Fibroblast of mammary gland (primary cell): ENCODE measurements at regions not wholly inside any gene's neighbourhood (a gene's known extent, or its start where the extent isn't known, plus 50 kb on each side); places are given as distances from the start of the nearest gene placed in this dataset.
"Not testable (repeated sequence)": the region's sequence is repeated elsewhere in the genome, so short reads cannot be mapped to it uniquely, and the experiment has no call there.

Experiments
- DNase-seq: peaks from one replicate; pipeline ENCODE4 v3.0.0-alpha.2; 2010; ENCODE audit warnings: low read depth
- H3K4me3 ChIP-seq: 2 replicates; pipeline ENCODE4 v1.5.1; 2011; ENCODE audit warnings: low read depth, mild to moderate bottlenecking, low read length, moderate library complexity; ENCODE audit not compliant: control insufficient read depth
- TF ChIP-seq, protein P1 (sequence below): conservative IDR thresholded peaks from 2 replicates; pipeline ENCODE4 v1.5.1; 2011; ENCODE audit warnings: low read depth, low read length, inconsistent platforms; ENCODE audit not compliant: control insufficient read depth, insufficient read depth

DNA sequence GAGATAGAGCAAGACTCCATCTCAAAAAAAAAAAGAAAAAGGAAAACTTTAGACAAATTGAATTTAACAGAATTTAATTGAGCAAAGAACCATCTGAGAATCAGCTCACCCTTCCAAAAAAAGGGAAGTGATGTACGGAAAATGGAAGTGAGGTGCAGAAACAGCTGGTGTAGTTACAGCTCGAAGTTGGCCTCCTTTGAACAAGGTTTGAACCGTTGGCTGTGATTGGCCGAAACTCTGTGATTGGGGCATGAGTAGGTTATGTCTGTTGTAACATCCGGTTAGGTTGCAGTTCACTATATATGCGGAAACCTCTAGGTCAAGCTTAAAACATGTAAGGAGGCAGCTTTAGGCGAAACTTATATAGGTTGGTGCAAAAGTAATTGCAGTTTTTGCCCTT, 97.9 kb upstream of the KIF26B start:
- no peak overlapping the region for H3K4me3 ChIP-seq
- TF ChIP-seq, protein P1, sequence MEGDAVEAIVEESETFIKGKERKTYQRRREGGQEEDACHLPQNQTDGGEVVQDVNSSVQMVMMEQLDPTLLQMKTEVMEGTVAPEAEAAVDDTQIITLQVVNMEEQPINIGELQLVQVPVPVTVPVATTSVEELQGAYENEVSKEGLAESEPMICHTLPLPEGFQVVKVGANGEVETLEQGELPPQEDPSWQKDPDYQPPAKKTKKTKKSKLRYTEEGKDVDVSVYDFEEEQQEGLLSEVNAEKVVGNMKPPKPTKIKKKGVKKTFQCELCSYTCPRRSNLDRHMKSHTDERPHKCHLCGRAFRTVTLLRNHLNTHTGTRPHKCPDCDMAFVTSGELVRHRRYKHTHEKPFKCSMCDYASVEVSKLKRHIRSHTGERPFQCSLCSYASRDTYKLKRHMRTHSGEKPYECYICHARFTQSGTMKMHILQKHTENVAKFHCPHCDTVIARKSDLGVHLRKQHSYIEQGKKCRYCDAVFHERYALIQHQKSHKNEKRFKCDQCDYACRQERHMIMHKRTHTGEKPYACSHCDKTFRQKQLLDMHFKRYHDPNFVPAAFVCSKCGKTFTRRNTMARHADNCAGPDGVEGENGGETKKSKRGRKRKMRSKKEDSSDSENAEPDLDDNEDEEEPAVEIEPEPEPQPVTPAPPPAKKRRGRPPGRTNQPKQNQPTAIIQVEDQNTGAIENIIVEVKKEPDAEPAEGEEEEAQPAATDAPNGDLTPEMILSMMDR: no peak
- no peak for DNase-seq

- H3K4me3 ChIP-seq, DNase-seq: not testable (repeated sequence)
These were observed 98.5 kb upstream of the KIF26B start for GRCh38 chr1:245056296-245056695.

DNA sequence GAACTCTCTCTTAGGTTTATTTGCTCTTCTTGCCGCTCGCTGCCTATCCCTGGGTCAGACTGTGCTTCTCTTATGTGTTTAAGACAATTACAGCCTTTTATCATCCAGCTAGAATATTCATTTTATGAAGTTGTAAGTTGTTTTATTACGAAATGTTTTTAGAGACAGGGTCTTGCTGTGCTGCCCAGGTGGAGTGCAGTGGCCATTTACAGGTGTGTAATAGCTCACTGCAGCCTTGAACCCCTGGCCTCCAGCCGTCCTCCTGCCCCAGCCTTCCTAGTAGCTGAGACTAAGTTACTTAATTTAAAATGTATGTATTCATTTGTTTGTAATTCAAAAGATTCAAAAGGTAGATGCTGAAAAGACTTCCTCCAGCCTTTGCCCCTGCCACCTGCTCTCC, 99.0 kb upstream of the KIF26B start:
- TF ChIP-seq, protein P1: no peak
- no peak overlapping the region for H3K4me3 ChIP-seq
- no peak for DNase-seq

GRCh38 chr1:245054507-245055270, 100.1 kb upstream of the KIF26B start:
- DNase-seq: no peak
- no peak overlapping the region for H3K4me3 ChIP-seq
- TF ChIP-seq, protein P1: no peak

GRCh38 chr1:245054105-245054504, 100.7 kb upstream of the KIF26B start:
- H3K4me3 ChIP-seq: no peak overlapping the region
- TF ChIP-seq, protein P1: no peak
- no peak for DNase-seq

DNA sequence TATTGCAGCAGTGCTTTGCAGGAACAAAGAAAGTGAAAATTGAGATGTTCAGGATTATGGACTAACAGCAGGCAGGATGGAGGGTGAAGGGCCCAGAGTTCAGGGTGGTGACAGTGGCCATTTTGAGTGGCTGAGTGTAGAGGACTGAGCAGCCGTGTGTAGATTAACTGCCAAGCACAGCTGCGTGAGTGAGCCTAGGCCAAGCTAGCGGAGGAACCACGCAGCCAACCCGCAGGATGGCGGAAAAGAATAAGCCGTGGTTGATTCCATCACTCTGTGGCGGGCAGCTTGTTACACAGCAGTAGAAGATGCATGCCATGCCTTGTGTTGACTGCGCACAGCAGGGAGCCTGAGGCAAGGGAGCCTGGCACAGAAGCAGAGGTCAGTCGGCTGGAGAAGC, 102.5 kb upstream of the KIF26B start:
- DNase-seq: no peak
- TF ChIP-seq, protein P1: no peak
- H3K4me3 ChIP-seq: no peak overlapping the region

GRCh38 chr1:245051349-245052221, 103.2 kb upstream of the KIF26B start:
- H3K4me3 ChIP-seq: no peak overlapping the region
- DNase-seq: no peak
- TF ChIP-seq, protein P1: no peak
